ENCODE measurements at regions not wholly inside any gene's neighbourhood (a gene's known extent, or its start where the extent isn't known, plus 50 kb on each side); places are given as distances from the start of the nearest gene placed in this dataset.

GRCh38 chr21:27079636-27080240 is 112.8 kb upstream of the ADAMTS5 start:
- intact Hi-C loops (cut with micrococcal nuclease) (no loop called here), dilution Hi-C loops (cut with MboI; ENCODE audit: extremely low pct_ligation_motif_present, low sequenced_read_pairs) (no loop called here)
- Histone ChIP-seq H3K4me3 (replicated peaks in 1 of 3; ENCODE audit: insufficient read depth in 1 of 3, low read depth in 1 of 3, low read length in 3 of 3) (no peak overlapping the region), H4K20me1 (replicated peaks; ENCODE audit: control insufficient read depth, extremely low read depth, insufficient read depth, low read length) (no peaks in the 10 kb centered on the region), H3K9ac (replicated peaks; ENCODE audit: extremely low read depth, insufficient read depth, low read length) (no peak overlapping the region), H3K27ac (ENCODE audit: insufficient read depth, low read depth, low read length) (no peak overlapping the region), H3K36me3 (ENCODE audit: control insufficient read depth in 2 of 2, extremely low read depth in 1 of 2, insufficient read depth in 2 of 2, low read length in 2 of 2) (no peaks in the 10 kb centered on the region), H3K79me2 (ENCODE audit: control insufficient read depth, insufficient read depth, low read length) (no peaks in the 10 kb centered on the region), H2AFZ (ENCODE audit: low read depth, low read length) (no peak overlapping the region), H3K4me1 (ENCODE audit: control insufficient read depth, extremely low read depth, insufficient read depth, low read length) (no peaks in the 10 kb centered on the region), H3K27me3 (ENCODE audit: control insufficient read depth in 2 of 2, insufficient read depth in 2 of 2, low read length in 2 of 2) (no peaks in the 10 kb centered on the region), H3K9me1 (replicated peaks; ENCODE audit: control insufficient read depth, extremely low read depth, insufficient read depth, low read length) (no peaks in the 10 kb centered on the region), H3K4me2 (ENCODE audit: insufficient read depth, low read length) (no peak overlapping the region), H3K9me3 (replicated peaks; ENCODE audit: control insufficient read depth, insufficient read depth, low read length) (no peaks in the 10 kb centered on the region)
- DNase-seq (ENCODE audit: low read depth, low spot score) (no peak), FAIRE-seq (no peak)
- ChIA-PET CTCF (no interaction called here), POLR2A (no interaction called here)
- BruUV-seq (replicated peaks) = no TSS peak
- TF ChIP-seq JUN (IDR thresholded peaks at IDR 0.05; ENCODE audit: borderline replicate concordance, insufficient read depth, insufficient read length, low read depth) = no peak
- TF ChIP-seq MYC (IDR thresholded peaks at IDR 0.05; ENCODE audit: low read depth, low read length) = no peak
- TF ChIP-seq POLR2AphosphoS5 (IDR thresholded peaks at IDR 0.05; ENCODE audit: insufficient read depth, low read depth, low read length) = no peak

GRCh38 chr21:27078915-27079314 is 112.0 kb upstream of the ADAMTS5 start:
- Histone ChIP-seq H3K9ac (replicated peaks; ENCODE audit: extremely low read depth, insufficient read depth, low read length) (no peak overlapping the region), H3K27me3 (ENCODE audit: control insufficient read depth in 2 of 2, insufficient read depth in 2 of 2, low read length in 2 of 2) (no peaks in the 10 kb centered on the region), H3K9me3 (replicated peaks; ENCODE audit: control insufficient read depth, insufficient read depth, low read length) (no peaks in the 10 kb centered on the region), H3K4me3 (replicated peaks in 1 of 3; ENCODE audit: insufficient read depth in 1 of 3, low read depth in 1 of 3, low read length in 3 of 3) (no peak overlapping the region), H3K9me1 (replicated peaks; ENCODE audit: control insufficient read depth, extremely low read depth, insufficient read depth, low read length) (no peaks in the 10 kb centered on the region), H3K79me2 (ENCODE audit: control insufficient read depth, insufficient read depth, low read length) (no peaks in the 10 kb centered on the region), H4K20me1 (replicated peaks; ENCODE audit: control insufficient read depth, extremely low read depth, insufficient read depth, low read length) (no peaks in the 10 kb centered on the region), H3K4me2 (ENCODE audit: insufficient read depth, low read length) (no peak overlapping the region), H3K4me1 (ENCODE audit: control insufficient read depth, extremely low read depth, insufficient read depth, low read length) (no peaks in the 10 kb centered on the region), H2AFZ (ENCODE audit: low read depth, low read length) (no peak overlapping the region), H3K27ac (ENCODE audit: insufficient read depth, low read depth, low read length) (no peak overlapping the region), H3K36me3 (ENCODE audit: control insufficient read depth in 2 of 2, extremely low read depth in 1 of 2, insufficient read depth in 2 of 2, low read length in 2 of 2) (no peaks in the 10 kb centered on the region)
- ChIA-PET POLR2A (no interaction called here), CTCF (no interaction called here)
- TF ChIP-seq CTCF (IDR thresholded peaks at IDR 0.05; ENCODE audit: extremely low read depth in 1 of 2, insufficient read depth in 1 of 2, low read depth in 1 of 2, low read length in 2 of 2) (no peak), FOS (IDR thresholded peaks at IDR 0.05; ENCODE audit: borderline replicate concordance, insufficient read depth, low read length) (no peak), POLR2A (IDR thresholded peaks at IDR 0.05; ENCODE audit: low read depth, low read length) (no peak), POLR2AphosphoS5 (IDR thresholded peaks at IDR 0.05; ENCODE audit: insufficient read depth, low read depth, low read length) (no peak), JUN (IDR thresholded peaks at IDR 0.05; ENCODE audit: borderline replicate concordance, insufficient read depth, insufficient read length, low read depth) (no peak), EZH2 (IDR thresholded peaks at IDR 0.05; ENCODE audit: borderline replicate concordance, low read depth, low read length, severe bottlenecking) (no peak), MAX (IDR thresholded peaks at IDR 0.05; ENCODE audit: insufficient read depth, insufficient read length) (no peak), MYC (IDR thresholded peaks at IDR 0.05; ENCODE audit: low read depth, low read length) (no peak), GATA2 (IDR thresholded peaks at IDR 0.05; ENCODE audit: insufficient read depth, insufficient read length, low read depth, low read length) (no peak)
- DNase-seq (ENCODE audit: low read depth, low spot score) (no peak), FAIRE-seq (no peak)
- BruUV-seq (replicated peaks) = no TSS peak
- dilution Hi-C loops (cut with MboI; ENCODE audit: extremely low pct_ligation_motif_present, low sequenced_read_pairs) = no loop called here
- intact Hi-C loops (cut with micrococcal nuclease) = no loop called here
